Glutamatergic neuron (in vitro differentiated cells): ENCODE measurements at regions not wholly inside any gene's neighbourhood (a gene's known extent, or its start where the extent isn't known, plus 50 kb on each side); places are given as distances from the start of the nearest gene placed in this dataset.
"Not testable (repeated sequence)": the region's sequence is repeated elsewhere in the genome, so short reads cannot be mapped to it uniquely, and the experiment has no call there.

Experiments used
- DNase-seq: peaks from one replicate; pipeline ENCODE4 v3.0.0; 2022
- H3K27ac Mint-ChIP-seq: one replicate; pipeline ENCODE4 v1.8.0; 2020; ENCODE audit warnings: mild to moderate bottlenecking, mixed read lengths, inconsistent platforms; ENCODE audit not compliant: unreplicated experiment
- H3K27me3 Mint-ChIP-seq: one replicate; pipeline ENCODE4 v1.8.0; 2020; ENCODE audit warnings: mild to moderate bottlenecking, moderate library complexity, mixed read lengths, inconsistent platforms; ENCODE audit not compliant: unreplicated experiment
- H3K36me3 Mint-ChIP-seq: one replicate; pipeline ENCODE4 v1.8.0; 2020; ENCODE audit warnings: mild to moderate bottlenecking, mixed read lengths, inconsistent platforms; ENCODE audit not compliant: unreplicated experiment
- H3K4me1 Mint-ChIP-seq: one replicate; pipeline ENCODE4 v1.8.0; 2020; ENCODE audit warnings: mild to moderate bottlenecking, low read depth, mixed read lengths, inconsistent platforms; ENCODE audit not compliant: unreplicated experiment
- H3K4me3 Mint-ChIP-seq: one replicate; pipeline ENCODE4 v1.8.0; 2020; ENCODE audit warnings: mild to moderate bottlenecking, mixed read lengths, inconsistent platforms; ENCODE audit not compliant: unreplicated experiment
- H3K9me3 Mint-ChIP-seq: one replicate; pipeline ENCODE4 v1.8.0; 2020; ENCODE audit warnings: mild to moderate bottlenecking, moderate library complexity, mixed read lengths, inconsistent platforms; ENCODE audit not compliant: unreplicated experiment
- TF ChIP-seq, protein P1 (sequence below): fragments of 200-600 bp; sonication (generic); IDR thresholded peaks from one replicate; pipeline ENCODE4 v1.5.0; 2021; ENCODE audit not compliant: partially characterized antibody, unreplicated experiment

DNA sequence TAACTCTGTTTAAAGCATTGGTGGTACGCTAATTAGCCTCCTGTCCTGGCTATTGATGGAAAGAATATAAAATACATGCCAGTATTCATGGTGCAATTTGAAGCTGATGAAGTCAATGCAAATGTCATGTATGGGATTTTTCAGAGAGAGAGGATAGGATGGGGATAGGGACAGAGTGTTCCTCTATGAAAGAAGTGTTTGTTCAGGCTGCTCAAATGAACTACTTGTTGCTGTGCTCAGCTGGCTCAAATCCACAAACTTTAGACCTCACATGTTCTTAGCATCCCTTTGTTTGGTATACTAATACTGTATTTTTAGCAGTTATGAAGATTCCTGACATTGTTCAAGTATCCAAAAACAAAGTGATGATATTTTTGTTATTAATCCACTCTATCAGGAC, 116.5 kb downstream of the SLITRK1 start:
- Mint-ChIP-seq H3K9me3 (no peaks in the 10 kb centered on the region), H3K27me3 (no peaks in the 10 kb centered on the region), H3K27ac (no peak overlapping the region), H3K4me1 (no peaks in the 10 kb centered on the region), H3K4me3 (no peak overlapping the region), H3K36me3 (no peaks in the 10 kb centered on the region)
- TF ChIP-seq, protein P1, sequence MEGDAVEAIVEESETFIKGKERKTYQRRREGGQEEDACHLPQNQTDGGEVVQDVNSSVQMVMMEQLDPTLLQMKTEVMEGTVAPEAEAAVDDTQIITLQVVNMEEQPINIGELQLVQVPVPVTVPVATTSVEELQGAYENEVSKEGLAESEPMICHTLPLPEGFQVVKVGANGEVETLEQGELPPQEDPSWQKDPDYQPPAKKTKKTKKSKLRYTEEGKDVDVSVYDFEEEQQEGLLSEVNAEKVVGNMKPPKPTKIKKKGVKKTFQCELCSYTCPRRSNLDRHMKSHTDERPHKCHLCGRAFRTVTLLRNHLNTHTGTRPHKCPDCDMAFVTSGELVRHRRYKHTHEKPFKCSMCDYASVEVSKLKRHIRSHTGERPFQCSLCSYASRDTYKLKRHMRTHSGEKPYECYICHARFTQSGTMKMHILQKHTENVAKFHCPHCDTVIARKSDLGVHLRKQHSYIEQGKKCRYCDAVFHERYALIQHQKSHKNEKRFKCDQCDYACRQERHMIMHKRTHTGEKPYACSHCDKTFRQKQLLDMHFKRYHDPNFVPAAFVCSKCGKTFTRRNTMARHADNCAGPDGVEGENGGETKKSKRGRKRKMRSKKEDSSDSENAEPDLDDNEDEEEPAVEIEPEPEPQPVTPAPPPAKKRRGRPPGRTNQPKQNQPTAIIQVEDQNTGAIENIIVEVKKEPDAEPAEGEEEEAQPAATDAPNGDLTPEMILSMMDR: no peak
- no peak for DNase-seq

- Mint-ChIP-seq H3K4me1 (no peaks in the 10 kb centered on the region), H3K9me3 (peaks cover 2% of the 10 kb centered on the region), H3K27me3 (peaks cover 3% of the 10 kb centered on the region), H3K4me3 (no peak overlapping the region), H3K36me3 (no peaks in the 10 kb centered on the region), H3K27ac (no peak overlapping the region)
- no peak for DNase-seq
- TF ChIP-seq, protein P1: no peak
These were observed 120.6 kb downstream of the SLITRK1 start for GRCh38 chr13:83761631-83762030.

DNA sequence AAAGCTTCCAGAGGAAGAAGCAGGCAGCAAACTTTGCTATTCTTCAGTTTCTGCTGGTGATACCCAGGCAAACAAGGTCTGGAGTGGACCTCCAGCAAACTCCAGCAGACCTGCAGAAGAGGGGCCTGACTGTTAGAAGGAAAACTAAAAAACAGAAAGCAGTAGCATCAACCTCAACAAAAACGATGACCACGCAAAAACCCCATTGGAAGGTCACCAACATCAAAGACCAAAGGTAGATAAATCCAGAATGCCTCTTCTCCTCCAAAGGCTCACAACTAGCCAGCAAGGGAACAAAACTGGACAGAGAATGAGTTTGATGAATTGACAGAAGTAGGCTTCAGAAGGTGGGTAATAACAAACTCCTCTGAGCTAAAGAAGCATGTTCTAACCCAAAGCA, 127.1 kb downstream of the SLITRK1 start:
- H3K36me3 Mint-ChIP-seq, H3K27me3 Mint-ChIP-seq, DNase-seq, H3K27ac Mint-ChIP-seq, H3K4me3 Mint-ChIP-seq, H3K4me1 Mint-ChIP-seq, H3K9me3 Mint-ChIP-seq: not testable (repeated sequence)

DNA sequence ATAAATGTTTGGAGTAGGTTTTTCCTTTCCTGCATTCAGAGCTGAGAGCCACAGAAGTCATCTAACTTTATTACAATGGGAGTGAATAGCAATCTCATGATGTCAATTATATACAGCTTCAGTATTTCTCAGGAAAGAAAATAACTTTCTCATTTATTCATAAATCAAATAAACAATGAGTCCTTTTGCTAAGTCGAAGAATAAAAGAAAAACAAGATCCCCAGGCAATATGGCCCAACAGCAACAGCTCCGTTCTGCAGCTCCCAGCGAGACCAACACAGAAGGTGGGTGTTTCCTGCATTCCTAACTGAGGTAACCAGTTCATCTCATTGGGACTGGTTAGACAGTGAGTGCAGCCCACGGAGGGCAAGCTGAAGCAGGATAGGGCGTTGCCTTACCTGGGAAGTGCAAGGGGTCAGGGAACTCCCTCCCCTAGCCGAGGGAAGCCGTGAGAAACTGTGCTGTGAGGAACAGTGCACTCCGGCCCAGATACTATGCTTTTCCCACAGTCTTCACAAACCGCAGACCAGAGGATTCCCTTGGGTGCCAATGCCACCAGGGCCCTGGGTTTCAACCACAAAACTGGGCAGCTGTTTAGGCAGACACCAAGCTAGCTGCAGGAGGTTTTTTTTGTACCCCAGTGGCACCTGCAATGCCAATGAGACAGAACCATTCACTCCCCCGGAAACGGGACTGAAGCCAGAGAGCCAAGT, 128.2 kb downstream of the SLITRK1 start:
- no peak for DNase-seq
- H3K27me3 Mint-ChIP-seq: no peaks in the 10 kb centered on the region
- TF ChIP-seq, protein P1: no peak
- no peak overlapping the region for H3K27ac Mint-ChIP-seq
- H3K4me1 Mint-ChIP-seq: no peaks in the 10 kb centered on the region
- H3K9me3 Mint-ChIP-seq: peaks cover 4% of the 10 kb centered on the region
- no peak overlapping the region for H3K4me3 Mint-ChIP-seq
- H3K36me3 Mint-ChIP-seq: no peaks in the 10 kb centered on the region

- Mint-ChIP-seq H3K9me3 (peaks cover 4% of the 10 kb centered on the region), H3K4me3 (no peak overlapping the region), H3K4me1 (no peaks in the 10 kb centered on the region), H3K27ac (no peak overlapping the region), H3K36me3 (no peaks in the 10 kb centered on the region), H3K27me3 (no peaks in the 10 kb centered on the region)
- DNase-seq: no peak
- TF ChIP-seq, protein P1: no peak
These were observed 130.1 kb downstream of the SLITRK1 start for GRCh38 chr13:83752141-83752540.

- H3K4me1 Mint-ChIP-seq: no peaks in the 10 kb centered on the region
- H3K27me3 Mint-ChIP-seq: no peaks in the 10 kb centered on the region
- DNase-seq: no peak
- no peaks in the 10 kb centered on the region for H3K36me3 Mint-ChIP-seq
- H3K9me3 Mint-ChIP-seq: no peaks in the 10 kb centered on the region
- H3K4me3 Mint-ChIP-seq: no peak overlapping the region
- TF ChIP-seq, protein P1: no peak
- no peak overlapping the region for H3K27ac Mint-ChIP-seq
These were observed 141.7 kb downstream of the SLITRK1 start for GRCh38 chr13:83740622-83741021.
